NCI-H1048 (cell line): ENCODE measurements at regions not wholly inside any gene's neighbourhood (a gene's known extent, or its start where the extent isn't known, plus 50 kb on each side); places are given as distances from the start of the nearest gene placed in this dataset.

ENCODE experiments used
- DNase-seq: peaks from one replicate; lab custom pipeline; 2025; lab: John Stamatoyannopoulos, UW

DNA sequence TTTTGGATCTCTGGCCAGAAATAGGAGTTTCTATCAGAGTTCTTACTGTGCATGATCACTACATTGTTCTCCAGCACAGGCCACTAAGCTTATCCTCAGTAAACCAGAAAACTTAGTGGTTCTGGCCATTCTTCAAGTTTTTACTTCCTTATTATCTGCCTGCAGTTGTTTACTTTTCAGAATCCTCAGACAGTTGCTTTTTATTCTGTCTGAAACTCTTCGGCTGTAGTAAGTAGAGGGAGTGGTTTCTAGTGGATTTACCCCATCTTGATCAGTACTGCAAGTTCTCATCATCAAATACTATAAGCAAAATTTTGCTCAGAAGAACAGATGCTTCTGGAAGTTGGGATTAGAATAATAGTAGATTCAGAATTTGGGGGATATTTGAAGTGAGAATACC lies 193.0 kb upstream of the RARB start:
- DNase-seq: no peak

DNA sequence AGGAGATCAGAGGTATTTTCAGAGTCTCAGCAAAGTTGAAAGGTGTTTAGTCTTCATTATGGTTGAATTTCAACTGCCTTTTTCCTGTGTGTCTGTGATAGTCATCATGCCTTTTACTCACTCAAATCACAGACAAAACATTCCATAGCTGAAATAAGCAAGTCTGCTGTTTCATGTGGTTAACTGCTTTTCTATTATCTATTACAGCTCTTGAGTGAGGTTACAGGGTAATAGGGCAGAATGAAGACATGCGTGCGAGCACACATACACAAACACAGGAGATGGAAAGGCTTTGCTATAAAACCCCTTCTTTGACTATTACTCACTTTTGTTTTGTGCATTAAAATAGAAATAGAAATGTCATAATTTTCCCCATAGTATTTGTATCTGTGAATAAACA lies 192.6 kb upstream of the RARB start:
- DNase-seq: no peak

DNA sequence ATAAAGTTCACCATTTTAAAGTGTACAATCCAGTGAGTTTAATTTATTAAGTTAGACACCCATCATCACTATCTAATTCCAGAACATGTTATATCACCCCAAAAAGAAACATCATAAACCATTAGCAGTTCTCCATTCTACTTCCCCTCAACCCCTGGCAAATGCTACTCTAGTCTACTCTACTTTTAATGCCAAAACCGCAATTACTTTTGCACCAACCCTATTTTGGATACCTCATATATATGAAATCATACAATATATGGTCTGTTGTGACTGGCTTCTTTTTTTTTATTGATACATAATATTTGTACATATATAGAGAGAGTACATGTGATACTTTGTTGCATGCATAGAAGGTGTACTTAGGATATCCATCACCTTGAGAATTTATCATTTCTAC lies 190.5 kb upstream of the RARB start:
- DNase-seq: no peak

DNA sequence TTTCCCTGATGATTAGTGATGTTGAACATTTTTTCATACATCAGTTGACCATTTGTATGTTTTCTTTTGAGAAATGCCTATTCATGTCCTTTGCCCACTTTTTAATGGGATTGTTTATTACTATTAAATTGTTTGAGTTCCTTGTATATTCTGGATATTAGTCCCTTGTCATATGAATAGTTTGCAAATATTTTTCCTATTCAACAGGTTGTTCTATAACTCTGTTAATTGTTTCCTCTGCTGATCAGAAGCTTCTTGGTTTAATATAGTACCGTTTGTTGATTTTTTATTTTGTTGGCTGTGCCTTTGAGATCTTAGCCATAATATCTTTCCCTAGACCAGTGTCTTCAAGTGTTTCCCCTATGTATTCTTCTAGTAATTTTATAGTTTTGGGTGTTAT lies 189.0 kb upstream of the RARB start:
- no peak for DNase-seq

DNA sequence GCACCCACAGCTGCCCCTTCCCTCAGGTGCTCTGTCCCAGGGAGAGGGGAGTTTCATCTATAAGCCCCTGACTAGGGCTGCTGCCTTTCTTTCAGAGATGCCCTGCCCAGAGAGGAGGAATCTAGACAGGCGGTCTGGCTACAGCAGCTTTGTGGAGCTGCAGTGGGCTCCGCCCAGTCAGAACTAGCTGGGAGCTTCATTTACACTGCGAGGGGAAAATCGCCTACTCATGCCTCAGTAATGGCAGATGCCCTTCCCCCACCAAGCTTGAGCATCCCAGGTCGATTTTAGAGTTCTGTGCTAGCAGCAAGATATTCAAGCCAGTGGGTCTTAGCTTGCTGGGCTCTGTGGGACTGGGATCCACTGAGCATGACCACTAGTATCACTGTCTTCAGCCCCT lies 181.2 kb upstream of the RARB start:
- no peak for DNase-seq

DNA sequence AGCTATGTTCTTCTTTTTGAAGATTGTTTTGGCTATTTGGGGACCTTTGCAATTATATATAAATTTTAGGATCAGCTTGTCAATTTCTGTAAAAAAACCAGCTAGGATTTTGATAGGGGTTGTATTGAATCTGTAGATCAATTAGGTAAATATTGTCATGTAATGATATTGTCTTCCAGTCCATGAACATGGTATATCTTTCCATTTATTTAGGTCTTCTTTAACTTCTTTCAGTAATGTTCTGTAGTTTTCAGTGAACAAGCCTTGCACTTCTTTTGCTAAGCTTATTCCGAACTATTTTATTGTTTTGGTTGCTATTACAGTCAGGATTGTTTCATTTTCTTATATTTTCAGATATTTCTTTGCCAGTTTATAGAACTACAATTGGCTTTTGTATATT lies 175.8 kb upstream of the RARB start:
- DNase-seq: no peak

DNA sequence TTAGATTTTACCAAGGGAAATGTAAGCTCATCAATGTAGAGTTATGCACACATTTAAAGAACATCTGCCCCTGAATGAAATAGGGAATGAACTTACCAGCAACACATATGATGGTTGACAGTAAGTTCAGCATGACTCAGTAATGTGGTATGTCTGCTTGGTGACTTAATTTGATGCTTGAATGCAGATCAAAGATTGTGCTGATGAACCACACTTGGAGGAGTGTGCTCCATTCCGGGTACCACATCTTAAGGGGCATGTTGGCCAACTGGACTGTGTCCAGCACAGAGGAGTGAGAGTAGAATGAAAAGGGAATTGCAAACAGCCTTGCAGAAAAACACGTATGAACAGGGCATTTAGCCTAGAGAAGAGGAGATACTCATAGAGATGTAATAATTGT lies 171.0 kb upstream of the RARB start:
- no peak for DNase-seq

DNA sequence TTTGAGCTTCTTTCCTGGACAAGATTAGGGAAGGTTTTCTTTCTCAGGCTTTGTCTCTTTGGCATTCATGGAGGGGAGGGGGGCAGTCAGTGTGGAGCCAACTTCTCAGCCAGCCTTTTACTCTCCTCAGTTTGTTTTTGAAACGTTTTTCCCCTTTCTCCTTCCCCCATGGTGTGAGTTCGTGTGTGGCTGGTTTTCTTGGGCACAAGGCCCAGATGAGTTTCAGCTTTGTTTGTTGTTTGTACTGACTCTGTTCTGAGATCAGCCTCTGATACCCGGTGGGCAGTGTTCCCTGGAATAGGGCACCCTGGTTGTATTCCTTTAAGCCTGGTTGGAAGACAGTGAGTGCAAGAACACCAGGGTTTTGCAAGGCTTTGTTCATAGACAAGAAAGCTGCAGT lies 168.2 kb upstream of the RARB start:
- no peak for DNase-seq

DNA sequence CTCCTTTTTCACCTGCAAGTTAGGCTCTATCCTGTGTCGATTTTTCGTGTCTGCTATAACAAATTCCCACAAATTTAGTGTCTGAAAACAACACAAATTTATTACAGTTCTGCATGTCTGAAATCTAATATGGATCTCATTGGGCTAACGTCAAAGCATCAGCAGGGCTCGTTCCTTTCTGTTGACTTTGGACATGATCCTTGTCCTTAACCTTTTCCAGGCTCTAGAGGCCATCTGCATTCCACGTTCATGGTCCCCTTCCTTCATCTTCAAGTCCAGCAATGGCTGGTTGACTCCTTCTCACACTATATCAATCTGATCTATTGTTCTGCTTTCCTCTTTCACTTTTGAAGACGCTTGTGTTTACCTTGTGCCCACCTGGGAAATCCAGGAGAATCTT lies 165.7 kb upstream of the RARB start:
- no peak for DNase-seq

DNA sequence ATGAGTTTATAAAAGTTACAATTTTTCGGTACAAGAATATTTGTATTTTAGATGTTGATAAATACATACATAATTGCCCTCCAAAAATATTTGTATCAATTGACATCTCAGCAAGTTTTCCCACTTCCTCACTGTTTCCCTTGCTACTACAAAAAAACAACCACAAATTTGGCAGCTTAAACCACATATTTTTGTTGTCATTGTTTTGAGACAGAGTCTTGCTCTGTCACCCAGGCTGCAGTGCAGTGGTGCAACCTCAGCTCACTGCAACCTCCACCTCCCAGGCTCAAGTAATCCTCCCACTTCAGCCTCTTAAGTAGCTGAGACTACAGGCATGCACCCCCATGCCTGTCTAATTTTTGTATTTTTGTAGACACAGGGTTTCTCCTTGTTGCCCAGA lies 162.8 kb upstream of the RARB start:
- no peak for DNase-seq

DNA sequence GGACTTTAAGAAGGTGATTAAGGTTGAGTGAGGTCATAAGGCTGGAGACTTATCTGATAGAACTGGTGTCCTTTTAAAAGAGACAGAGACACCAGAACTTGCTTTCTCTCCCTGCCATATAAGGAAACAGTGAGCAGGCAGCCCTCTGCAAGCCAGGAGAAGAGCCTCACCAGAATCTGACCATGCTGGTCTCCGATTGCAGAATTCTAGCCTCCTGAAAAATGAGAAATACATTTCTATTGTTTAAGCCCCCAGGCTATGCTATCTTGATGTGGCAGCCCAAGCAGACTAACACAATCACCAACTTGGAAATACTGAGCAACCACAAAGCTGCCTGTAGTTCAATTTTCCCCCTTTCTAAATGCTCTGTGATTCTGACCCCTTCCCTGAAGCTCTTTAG lies 161.4 kb upstream of the RARB start:
- no peak for DNase-seq

DNA sequence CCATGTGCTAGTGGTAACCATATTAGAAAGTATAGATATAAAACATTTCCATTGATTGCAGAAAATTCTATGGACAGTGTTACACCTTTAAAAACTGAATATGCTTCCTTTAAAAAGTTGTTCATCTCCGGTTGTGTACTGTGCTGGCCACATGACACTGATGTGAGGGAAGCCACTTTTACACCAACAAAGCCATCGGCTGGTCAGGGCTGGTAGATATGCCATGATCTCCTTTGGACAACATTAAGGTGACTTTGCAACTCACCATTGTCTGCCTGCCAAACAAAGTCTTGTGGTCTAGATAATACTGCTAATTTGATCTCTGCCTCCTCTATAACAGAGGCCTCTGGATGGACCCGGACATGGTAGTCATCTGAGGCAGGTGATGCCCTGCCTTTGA lies 156.0 kb upstream of the RARB start:
- DNase-seq: no peak

DNA sequence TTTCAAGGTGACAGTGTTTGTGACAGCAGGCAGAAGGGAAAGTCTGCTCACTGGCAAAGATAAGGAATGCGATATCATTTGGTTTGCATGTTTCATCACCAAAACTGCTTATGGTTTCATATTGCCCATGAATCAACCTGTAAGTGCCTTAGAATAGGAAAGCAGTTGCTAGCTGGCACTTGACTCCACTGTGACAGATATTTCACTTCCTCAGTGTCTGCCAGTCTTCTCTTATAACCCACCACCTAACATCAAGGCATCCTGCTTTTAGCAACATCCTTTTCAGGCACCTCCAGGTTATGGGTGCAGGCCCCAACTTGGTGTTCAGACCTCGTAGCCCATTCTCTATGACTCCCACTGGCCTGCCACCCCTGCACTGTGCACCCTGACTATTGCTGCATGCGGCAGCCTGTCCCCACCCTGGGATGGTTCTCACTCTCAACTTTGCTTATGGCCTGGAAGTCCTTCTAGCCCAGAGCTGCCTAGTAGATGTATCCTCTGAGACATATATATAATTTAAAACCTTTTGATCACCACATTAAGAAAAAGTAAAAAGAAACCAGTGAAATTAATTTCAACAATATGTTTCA lies 154.4 kb upstream of the RARB start:
- no peak for DNase-seq

DNA sequence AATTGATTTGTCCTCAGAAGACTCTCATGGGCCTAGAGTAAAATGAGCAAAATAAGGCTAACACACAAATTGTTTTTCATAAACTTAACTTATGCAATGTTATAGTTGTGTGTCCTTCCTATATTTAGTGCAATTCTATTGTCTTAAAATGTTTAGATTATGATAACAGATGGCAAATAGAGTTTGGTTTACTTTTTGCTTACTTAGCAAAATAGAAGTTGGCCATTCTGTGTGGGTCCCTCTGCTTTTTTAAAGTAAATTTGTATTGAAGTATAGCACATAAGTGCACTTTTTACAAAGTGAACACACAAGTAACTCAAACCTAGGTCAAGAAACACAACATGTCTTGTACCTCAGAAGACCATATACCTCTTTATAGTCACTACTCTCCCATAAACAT lies 150.6 kb upstream of the RARB start:
- DNase-seq: no peak

DNA sequence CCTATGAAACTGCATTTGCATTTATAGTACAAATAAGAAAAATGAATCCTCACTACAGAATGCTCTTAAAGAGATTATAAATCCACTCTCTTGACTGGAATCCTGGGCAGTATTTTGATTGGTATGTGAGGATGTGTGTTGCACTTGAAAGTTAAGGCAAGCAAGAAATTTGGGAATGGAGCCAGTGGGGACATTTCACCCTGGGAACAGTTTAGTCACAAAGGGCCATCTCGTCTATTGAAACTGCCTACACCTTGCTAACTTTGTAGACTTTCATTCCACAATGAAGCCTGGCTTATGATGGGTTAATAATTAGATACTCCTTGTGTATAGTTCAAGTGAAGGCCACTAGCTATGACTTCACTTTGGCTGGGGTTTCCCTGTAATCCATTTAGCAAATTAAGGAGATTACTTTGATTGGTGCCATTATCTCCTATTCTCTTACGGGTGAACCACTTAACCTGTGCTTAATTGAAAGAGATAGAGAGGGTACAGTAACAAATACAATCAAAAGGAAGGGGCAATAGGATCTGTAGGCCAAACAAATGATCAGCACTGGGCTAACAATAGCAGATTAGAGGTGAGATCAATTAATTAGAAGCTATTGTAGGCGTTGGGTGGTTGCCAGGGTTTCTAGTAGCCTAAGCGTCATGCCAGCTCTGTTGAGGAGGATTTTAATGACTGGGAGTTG lies 146.9 kb upstream of the RARB start:
- no peak for DNase-seq

DNA sequence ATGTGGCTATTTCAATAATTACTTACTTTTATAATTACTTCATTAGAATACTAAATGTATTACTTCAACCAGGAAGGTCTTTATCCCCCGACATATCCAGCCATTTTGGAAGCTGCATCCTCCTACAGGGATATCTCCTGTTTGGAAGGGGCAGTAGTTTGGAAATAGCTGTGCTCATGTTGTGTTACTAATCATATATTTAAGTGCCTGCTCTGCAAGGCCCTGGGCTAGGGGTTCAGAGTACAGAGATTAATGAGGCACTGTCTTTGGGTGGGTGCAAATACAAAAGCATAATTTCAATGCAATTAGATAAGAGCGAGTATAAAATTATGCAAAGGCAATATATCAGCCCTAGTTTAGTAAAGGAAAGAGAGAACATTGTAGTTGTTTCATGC lies 146.3 kb upstream of the RARB start:
- DNase-seq: no peak

DNA sequence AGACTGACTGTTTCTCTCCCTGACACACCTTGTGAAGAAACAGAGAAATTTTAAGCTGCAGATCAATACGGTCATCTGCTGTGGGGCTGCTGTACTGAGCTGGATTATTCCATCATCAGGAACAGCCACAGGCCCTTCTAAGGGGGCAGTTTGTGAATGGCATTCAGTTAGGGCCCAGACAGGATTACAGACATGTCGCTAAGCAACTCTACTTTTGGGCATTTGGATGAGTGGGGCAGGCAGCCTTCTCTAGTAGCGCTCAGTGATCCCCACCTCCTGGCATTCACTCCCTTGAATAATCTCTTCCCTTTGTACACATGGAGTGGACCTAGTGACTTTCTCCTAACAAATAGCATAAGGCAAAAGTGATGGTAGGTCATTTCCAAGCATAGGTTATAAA lies 144.4 kb upstream of the RARB start:
- no peak for DNase-seq

DNA sequence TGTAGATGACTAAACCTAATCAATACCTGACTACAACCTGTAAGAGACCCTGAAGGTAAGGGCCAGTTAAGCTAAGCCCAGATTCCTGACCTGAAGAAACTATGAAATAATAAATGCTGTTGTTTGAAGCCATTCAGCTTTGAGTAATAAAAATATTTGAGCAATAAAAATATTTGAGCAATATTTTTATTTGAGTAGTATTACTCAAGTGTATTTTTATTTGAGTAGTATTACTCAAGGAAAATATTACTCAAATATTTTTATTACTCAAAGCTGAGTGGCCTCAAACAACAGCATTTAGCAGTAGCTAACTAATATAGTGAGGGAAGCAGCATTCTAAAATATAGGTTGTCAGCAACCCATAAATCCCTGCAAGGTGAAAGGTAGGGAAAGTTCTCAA lies 143.8 kb upstream of the RARB start:
- no peak for DNase-seq

DNA sequence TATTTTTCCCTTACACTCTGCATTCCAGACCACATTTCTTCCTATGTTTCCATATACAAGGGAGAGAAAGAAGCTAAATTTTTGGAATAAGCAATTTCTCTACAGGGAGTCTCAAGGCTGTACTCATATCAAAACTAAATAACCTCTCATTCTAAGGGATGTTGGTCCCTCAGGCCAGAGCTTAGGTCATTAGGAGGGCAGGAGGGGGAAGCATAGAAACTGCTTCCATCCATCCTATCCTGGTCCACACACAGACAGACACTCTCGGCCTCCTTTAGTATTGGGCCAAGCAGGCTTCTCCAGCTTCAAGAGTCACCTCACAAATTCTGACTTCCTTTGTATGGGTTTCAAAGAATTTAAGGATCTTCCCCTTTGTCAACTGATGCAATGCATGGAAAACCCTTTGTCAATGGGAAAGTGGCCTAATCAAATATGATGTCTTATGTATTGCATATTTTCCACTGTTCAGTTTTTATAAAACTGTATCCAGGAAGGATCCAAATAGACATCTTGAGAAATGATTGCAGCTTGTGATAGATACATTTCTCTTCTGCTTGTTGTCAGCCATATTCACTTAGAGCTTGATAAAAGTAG lies 140.7 kb upstream of the RARB start:
- no peak for DNase-seq

DNA sequence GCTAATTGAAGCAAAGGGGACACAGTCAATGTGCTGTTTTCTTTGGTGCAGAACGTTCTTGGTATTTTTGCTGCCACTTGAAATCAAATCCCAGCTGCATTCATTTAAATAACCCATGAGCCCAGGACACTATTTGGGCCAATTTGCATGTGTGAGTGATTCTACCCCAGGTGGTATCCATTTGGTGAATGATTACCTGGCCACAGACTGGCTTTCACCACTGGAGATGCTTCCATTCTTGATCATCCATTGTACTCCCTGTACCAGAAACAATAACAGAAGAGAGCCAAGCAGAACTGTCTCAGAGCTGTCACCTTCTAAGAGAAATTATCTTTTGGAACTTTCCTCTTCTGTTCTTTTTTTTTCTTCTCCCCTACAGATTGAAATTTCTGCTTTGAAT lies 139.7 kb upstream of the RARB start:
- no peak for DNase-seq

DNA sequence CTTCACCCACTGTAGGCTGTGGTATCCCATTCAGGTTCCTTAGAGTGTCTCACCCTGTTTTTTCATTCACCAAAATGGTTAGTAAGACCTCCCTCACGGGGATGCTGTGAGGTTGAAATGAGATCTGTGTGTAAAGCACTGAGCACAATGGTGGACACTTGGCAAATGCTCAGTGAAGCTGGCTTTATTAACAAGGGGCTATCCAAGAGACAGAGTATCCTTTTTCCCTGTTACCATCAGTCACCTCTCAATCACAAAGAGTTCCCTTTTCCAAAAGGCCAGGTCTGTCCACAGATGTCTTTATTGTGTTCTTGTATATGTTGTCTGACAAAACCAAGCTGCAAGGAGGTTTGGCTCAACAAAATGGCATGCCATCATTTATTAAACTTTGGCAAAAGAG lies 138.9 kb upstream of the RARB start:
- no peak for DNase-seq

DNA sequence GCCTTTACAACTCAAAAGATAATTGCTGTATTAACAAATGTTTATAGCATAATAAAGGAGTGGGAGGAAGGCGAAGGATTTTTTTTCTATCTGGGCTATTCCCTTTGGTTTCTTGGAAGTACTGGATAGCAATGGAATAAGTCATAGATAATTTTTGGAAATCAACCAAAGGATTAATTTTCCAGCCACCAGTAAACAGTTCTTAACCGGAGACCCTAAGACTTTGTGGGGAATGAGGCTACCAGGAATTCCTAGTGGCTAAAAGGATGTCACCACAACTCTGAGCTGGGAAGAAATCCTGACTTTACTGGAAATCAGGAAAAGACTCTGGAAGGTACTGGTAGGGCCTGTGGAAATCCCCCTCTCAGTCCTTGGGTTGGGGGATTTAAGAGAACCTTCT lies 138.4 kb upstream of the RARB start:
- no peak for DNase-seq

DNA sequence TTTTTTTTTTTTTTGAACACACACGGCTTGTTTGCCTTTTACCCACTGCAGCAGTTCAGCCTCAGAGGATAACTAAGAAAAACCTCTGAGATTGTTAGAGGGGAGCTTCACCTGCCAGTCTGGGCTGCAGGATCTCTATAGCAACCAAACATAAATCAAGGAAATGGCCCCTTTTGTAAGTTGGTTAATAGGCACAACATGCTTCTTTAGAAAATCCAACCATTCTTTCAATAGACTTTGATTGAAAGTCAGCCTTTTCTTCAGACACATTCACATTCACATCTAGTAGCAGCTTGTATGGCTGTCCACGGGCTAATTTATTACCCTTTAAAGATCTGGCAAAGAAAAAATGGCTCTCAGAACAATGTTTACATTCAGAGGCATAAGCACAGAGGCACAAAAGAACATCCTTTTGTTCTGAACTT lies 136.6 kb upstream of the RARB start:
- no peak for DNase-seq

DNA sequence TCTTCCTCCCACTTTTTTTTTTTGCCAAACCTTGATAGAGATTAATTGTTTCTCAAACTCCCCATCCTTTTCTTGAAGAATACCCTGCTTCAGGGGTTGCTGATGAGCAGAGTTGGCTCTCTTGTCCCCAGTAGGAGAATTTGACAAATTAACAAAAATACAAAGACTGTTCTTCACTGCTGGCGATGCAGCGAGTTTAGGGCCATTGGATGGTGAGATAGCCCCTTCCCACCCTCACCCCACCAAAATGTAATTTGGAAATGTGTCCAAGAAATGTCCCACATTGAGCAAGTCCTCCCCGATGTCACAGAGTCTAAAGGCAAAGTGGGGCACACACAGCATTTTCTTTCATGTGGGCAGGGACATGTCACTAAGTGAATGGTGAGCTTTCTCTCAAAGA lies 136.0 kb upstream of the RARB start:
- DNase-seq: no peak
